ENCODE measurements at regions not wholly inside any gene's neighbourhood (a gene's known extent, or its start where the extent isn't known, plus 50 kb on each side); places are given as distances from the start of the nearest gene placed in this dataset.

GRCh38 chr21:43304206-43304605 lies 122.7 kb downstream of the SIK1 start:
- no peak overlapping the region for H3K27ac ChIP-seq (ENCODE audit: low read length)
- H3K9me3 ChIP-seq (ENCODE audit: control insufficient read depth in 1 of 2, low read length in 2 of 2), result no peaks in the 10 kb centered on the region
- no peaks in the 10 kb centered on the region for H3K27me3 ChIP-seq (ENCODE audit: low read depth, low read length)
- no peak overlapping the region for H3K4me3 ChIP-seq (ENCODE audit: low read depth in 1 of 2, low read length in 2 of 2)
- no peaks in the 10 kb centered on the region for H3K4me1 ChIP-seq (ENCODE audit: control insufficient read depth in 1 of 2, insufficient read depth in 2 of 2, low read length in 2 of 2)
- H3K36me3 ChIP-seq (ENCODE audit: control insufficient read depth in 1 of 2, insufficient read depth in 2 of 2, low read length in 2 of 2), result no peaks in the 10 kb centered on the region

- Histone ChIP-seq H3K9me3 (ENCODE audit: control insufficient read depth in 1 of 2, low read length in 2 of 2) (no peaks in the 10 kb centered on the region), H3K4me3 (ENCODE audit: low read depth in 1 of 2, low read length in 2 of 2) (no peak overlapping the region), H3K4me1 (ENCODE audit: control insufficient read depth in 1 of 2, insufficient read depth in 2 of 2, low read length in 2 of 2) (no peaks in the 10 kb centered on the region), H3K27me3 (ENCODE audit: low read depth, low read length) (no peaks in the 10 kb centered on the region), H3K27ac (ENCODE audit: low read length) (no peak overlapping the region), H3K36me3 (ENCODE audit: control insufficient read depth in 1 of 2, insufficient read depth in 2 of 2, low read length in 2 of 2) (no peaks in the 10 kb centered on the region)
Measured at GRCh38 chr21:43303275-43304178, 123.4 kb downstream of the SIK1 start.

GRCh38 chr21:43302769-43303168 lies 124.2 kb downstream of the SIK1 start:
- H3K4me3 ChIP-seq (ENCODE audit: low read depth in 1 of 2, low read length in 2 of 2), result no peak overlapping the region
- no peaks in the 10 kb centered on the region for H3K4me1 ChIP-seq (ENCODE audit: control insufficient read depth in 1 of 2, insufficient read depth in 2 of 2, low read length in 2 of 2)
- no peaks in the 10 kb centered on the region for H3K27me3 ChIP-seq (ENCODE audit: low read depth, low read length)
- no peaks in the 10 kb centered on the region for H3K36me3 ChIP-seq (ENCODE audit: control insufficient read depth in 1 of 2, insufficient read depth in 2 of 2, low read length in 2 of 2)
- H3K27ac ChIP-seq (ENCODE audit: low read length), result no peak overlapping the region
- H3K9me3 ChIP-seq (ENCODE audit: control insufficient read depth in 1 of 2, low read length in 2 of 2), result no peaks in the 10 kb centered on the region

GRCh38 chr21:43302062-43302700 lies 124.8 kb downstream of the SIK1 start:
- no peak overlapping the region for H3K27ac ChIP-seq (ENCODE audit: low read length)
- no peaks in the 10 kb centered on the region for H3K9me3 ChIP-seq (ENCODE audit: control insufficient read depth in 1 of 2, low read length in 2 of 2)
- no peaks in the 10 kb centered on the region for H3K27me3 ChIP-seq (ENCODE audit: low read depth, low read length)
- H3K4me1 ChIP-seq (ENCODE audit: control insufficient read depth in 1 of 2, insufficient read depth in 2 of 2, low read length in 2 of 2), result no peaks in the 10 kb centered on the region
- no peak overlapping the region for H3K4me3 ChIP-seq (ENCODE audit: low read depth in 1 of 2, low read length in 2 of 2)
- no peaks in the 10 kb centered on the region for H3K36me3 ChIP-seq (ENCODE audit: control insufficient read depth in 1 of 2, insufficient read depth in 2 of 2, low read length in 2 of 2)

GRCh38 chr21:43301409-43302061 lies 125.4 kb downstream of the SIK1 start:
- Histone ChIP-seq H3K36me3 (ENCODE audit: control insufficient read depth in 1 of 2, insufficient read depth in 2 of 2, low read length in 2 of 2) (no peaks in the 10 kb centered on the region), H3K4me3 (ENCODE audit: low read depth in 1 of 2, low read length in 2 of 2) (no peak overlapping the region), H3K9me3 (ENCODE audit: control insufficient read depth in 1 of 2, low read length in 2 of 2) (no peaks in the 10 kb centered on the region), H3K27me3 (ENCODE audit: low read depth, low read length) (no peaks in the 10 kb centered on the region), H3K27ac (ENCODE audit: low read length) (no peak overlapping the region), H3K4me1 (ENCODE audit: control insufficient read depth in 1 of 2, insufficient read depth in 2 of 2, low read length in 2 of 2) (no peaks in the 10 kb centered on the region)

GRCh38 chr21:43300496-43301408 lies 126.2 kb downstream of the SIK1 start:
- H3K9me3 ChIP-seq (ENCODE audit: control insufficient read depth in 1 of 2, low read length in 2 of 2), result peaks cover 0 to under 1% of the 10 kb centered on the region in 2 donors
- no peaks in the 10 kb centered on the region for H3K4me1 ChIP-seq (ENCODE audit: control insufficient read depth in 1 of 2, insufficient read depth in 2 of 2, low read length in 2 of 2)
- H3K27ac ChIP-seq (ENCODE audit: low read length), result no peak overlapping the region
- no peak overlapping the region for H3K4me3 ChIP-seq (ENCODE audit: low read depth in 1 of 2, low read length in 2 of 2)
- H3K27me3 ChIP-seq (ENCODE audit: low read depth, low read length), result no peaks in the 10 kb centered on the region
- no peaks in the 10 kb centered on the region for H3K36me3 ChIP-seq (ENCODE audit: control insufficient read depth in 1 of 2, insufficient read depth in 2 of 2, low read length in 2 of 2)

- H3K4me3 ChIP-seq (ENCODE audit: low read depth in 1 of 2, low read length in 2 of 2), result no peak overlapping the region
- H3K27me3 ChIP-seq (ENCODE audit: low read depth, low read length), result no peaks in the 10 kb centered on the region
- H3K9me3 ChIP-seq (ENCODE audit: control insufficient read depth in 1 of 2, low read length in 2 of 2), result peaks cover 0 to 7% of the 10 kb centered on the region in 2 donors
- H3K4me1 ChIP-seq (ENCODE audit: control insufficient read depth in 1 of 2, insufficient read depth in 2 of 2, low read length in 2 of 2), result no peaks in the 10 kb centered on the region
- no peaks in the 10 kb centered on the region for H3K36me3 ChIP-seq (ENCODE audit: control insufficient read depth in 1 of 2, insufficient read depth in 2 of 2, low read length in 2 of 2)
- no peak overlapping the region for H3K27ac ChIP-seq (ENCODE audit: low read length)
Measured at GRCh38 chr21:43299441-43300277, 127.3 kb downstream of the SIK1 start.

- Histone ChIP-seq H3K9me3 (ENCODE audit: control insufficient read depth in 1 of 2, low read length in 2 of 2) (peaks cover 0 to 7% of the 10 kb centered on the region in 2 donors), H3K4me3 (ENCODE audit: low read depth in 1 of 2, low read length in 2 of 2) (no peak overlapping the region), H3K27me3 (ENCODE audit: low read depth, low read length) (no peaks in the 10 kb centered on the region), H3K4me1 (ENCODE audit: control insufficient read depth in 1 of 2, insufficient read depth in 2 of 2, low read length in 2 of 2) (no peaks in the 10 kb centered on the region), H3K27ac (ENCODE audit: low read length) (no peak overlapping the region), H3K36me3 (ENCODE audit: control insufficient read depth in 1 of 2, insufficient read depth in 2 of 2, low read length in 2 of 2) (no peaks in the 10 kb centered on the region)
Measured at GRCh38 chr21:43298546-43299440, 128.1 kb downstream of the SIK1 start.

GRCh38 chr21:43297989-43298388 lies 128.9 kb downstream of the SIK1 start:
- H3K4me1 ChIP-seq (ENCODE audit: control insufficient read depth in 1 of 2, insufficient read depth in 2 of 2, low read length in 2 of 2), result no peaks in the 10 kb centered on the region
- H3K4me3 ChIP-seq (ENCODE audit: low read depth in 1 of 2, low read length in 2 of 2), result no peak overlapping the region
- H3K27me3 ChIP-seq (ENCODE audit: low read depth, low read length), result no peaks in the 10 kb centered on the region
- no peaks in the 10 kb centered on the region for H3K36me3 ChIP-seq (ENCODE audit: control insufficient read depth in 1 of 2, insufficient read depth in 2 of 2, low read length in 2 of 2)
- H3K9me3 ChIP-seq (ENCODE audit: control insufficient read depth in 1 of 2, low read length in 2 of 2), result peaks cover 0 to 7% of the 10 kb centered on the region in 2 donors
- no peak overlapping the region for H3K27ac ChIP-seq (ENCODE audit: low read length)

Measured in muscle layer of duodenum (tissue), 2 donors.